Loucy (cell line): ENCODE measurements at regions not wholly inside any gene's neighbourhood (a gene's known extent, or its start where the extent isn't known, plus 50 kb on each side); places are given as distances from the start of the nearest gene placed in this dataset.

ENCODE experiments used
- H2AFZ ChIP-seq: fragments of 200-600 bp; sonication (generic); 2 replicates; pipeline ENCODE4 v1.6.0; 2016; ENCODE audit warnings: antibody characterized with exemption, mild to moderate bottlenecking, low read length, moderate library complexity
- H3F3A ChIP-seq: fragments of 200-600 bp; 2 replicates; pipeline ENCODE4 v1.6.0; 2016; ENCODE audit warnings: antibody characterized with exemption, low read depth, mild to moderate bottlenecking
- H3K27me3 ChIP-seq: fragments of 200-600 bp; sonication (generic); 2 replicates; pipeline ENCODE4 v1.6.1; 2014; ENCODE audit warnings: low read length, mild to moderate bottlenecking; ENCODE audit not compliant: insufficient read depth, poor library complexity, severe bottlenecking
- H3K36me3 ChIP-seq: fragments of 200-600 bp; sonication (generic); 2 replicates; pipeline ENCODE4 v1.6.1; 2016; ENCODE audit warnings: low read length; ENCODE audit not compliant: insufficient read depth
- H3K4me1 ChIP-seq: fragments of 200-600 bp; sonication (generic); 2 replicates; pipeline ENCODE4 v1.5.1; 2014; ENCODE audit warnings: low read length, mild to moderate bottlenecking; ENCODE audit not compliant: insufficient read depth, poor library complexity, severe bottlenecking
- H3K4me2 ChIP-seq: fragments of 200-600 bp; sonication (generic); 2 replicates; pipeline ENCODE4 v1.6.0; 2014; ENCODE audit warnings: antibody characterized with exemption, low read length, low read depth, mild to moderate bottlenecking; ENCODE audit not compliant: poor library complexity, severe bottlenecking
- H3K4me3 ChIP-seq: fragments of 200-600 bp; sonication (generic); 2 replicates; pipeline ENCODE4 v1.5.1; 2014; ENCODE audit warnings: low read length, mild to moderate bottlenecking, mixed read lengths; ENCODE audit not compliant: poor library complexity, severe bottlenecking
- H3K79me2 ChIP-seq: fragments of 200-600 bp; sonication (generic); 2 replicates; pipeline ENCODE4 v1.6.1; 2014; ENCODE audit warnings: low read length; ENCODE audit not compliant: insufficient read depth
- H3K9ac ChIP-seq: fragments of 200-600 bp; sonication (generic); 2 replicates; pipeline ENCODE4 v1.6.0; 2014; ENCODE audit warnings: mild to moderate bottlenecking, low read depth, low read length, moderate library complexity; ENCODE audit not compliant: poor library complexity, severe bottlenecking
- H3K9me2 ChIP-seq: fragments of 200-600 bp; sonication (generic); replicated peaks from 2 replicates; pipeline ENCODE4 v1.6.1; 2016; ENCODE audit warnings: low read depth, low read length, mixed read lengths
- H3K9me3 ChIP-seq: fragments of 200-600 bp; sonication (generic); 2 replicates; pipeline ENCODE4 v1.6.1; 2014; ENCODE audit warnings: mild to moderate bottlenecking, antibody characterized with exemption, low read length, low read depth; ENCODE audit not compliant: insufficient read depth
- H4K20me1 ChIP-seq: fragments of 200-600 bp; sonication (generic); 2 replicates; pipeline ENCODE4 v1.6.0; 2014; ENCODE audit warnings: antibody characterized with exemption, low read length, mild to moderate bottlenecking; ENCODE audit not compliant: insufficient read depth, poor library complexity, severe bottlenecking
- CTCF ChIP-seq: fragments of 200-600 bp; sonication (generic); conservative IDR thresholded peaks from 2 replicates; pipeline ENCODE4 v1.5.1; 2014; ENCODE audit warnings: mild to moderate bottlenecking, antibody characterized with exemption, low read length
- EZH2phosphoT487 ChIP-seq: fragments of 200-600 bp; IDR thresholded peaks from 2 replicates; pipeline ENCODE4 v1.6.1; 2018; ENCODE audit warnings: antibody characterized with exemption, mild to moderate bottlenecking, moderate library complexity, borderline replicate concordance

GRCh38 chr10:89079961-89080360, 89.4 kb downstream of the FAS start:
- no peaks in the 10 kb centered on the region for H3K36me3 ChIP-seq
- H3F3A ChIP-seq: no peaks in the 10 kb centered on the region
- peak overlapping the region; percentile 6 for H3K4me2 ChIP-seq
- no peaks in the 10 kb centered on the region for H3K9me3 ChIP-seq
- H3K4me3 ChIP-seq: no peak overlapping the region
- TF ChIP-seq CTCF: no peak
- TF ChIP-seq EZH2phosphoT487: no peak
- H4K20me1 ChIP-seq: no peaks in the 10 kb centered on the region
- H3K27me3 ChIP-seq: no peaks in the 10 kb centered on the region
- H3K4me1 ChIP-seq: peaks cover 17% of the 10 kb centered on the region
- H3K9ac ChIP-seq: no peak overlapping the region
- no peaks in the 10 kb centered on the region for H3K9me2 ChIP-seq
- H3K79me2 ChIP-seq: no peaks in the 10 kb centered on the region
- peak overlapping the region; percentile 80 for H2AFZ ChIP-seq

- Histone ChIP-seq H3F3A (no peaks in the 10 kb centered on the region), H3K4me1 (peaks cover 12% of the 10 kb centered on the region), H4K20me1 (no peaks in the 10 kb centered on the region), H3K9me3 (no peaks in the 10 kb centered on the region), H3K9ac (no peak overlapping the region), H3K27me3 (no peaks in the 10 kb centered on the region), H2AFZ (0 out of 2 replicates have a peak overlapping the region, but pooled peaks have one; percentile 31), H3K79me2 (no peaks in the 10 kb centered on the region), H3K4me2 (no peak overlapping the region), H3K36me3 (no peaks in the 10 kb centered on the region), H3K4me3 (no peak overlapping the region), H3K9me2 (no peaks in the 10 kb centered on the region)
- no peak for TF ChIP-seq EZH2phosphoT487
- TF ChIP-seq CTCF: no peak
Observed at GRCh38 chr10:89078724-89079672, 88.4 kb downstream of the FAS start.

GRCh38 chr10:89076120-89076519, 85.5 kb downstream of the FAS start:
- Histone ChIP-seq H2AFZ (no peak overlapping the region), H3K36me3 (no peaks in the 10 kb centered on the region), H3F3A (no peaks in the 10 kb centered on the region), H3K4me3 (no peak overlapping the region), H3K4me2 (no peak overlapping the region), H3K4me1 (peaks cover 12% of the 10 kb centered on the region), H3K27me3 (no peaks in the 10 kb centered on the region), H3K9me3 (no peaks in the 10 kb centered on the region), H3K9ac (no peak overlapping the region), H4K20me1 (no peaks in the 10 kb centered on the region), H3K9me2 (no peaks in the 10 kb centered on the region), H3K79me2 (no peaks in the 10 kb centered on the region)
- TF ChIP-seq EZH2phosphoT487 (no peak), CTCF (no peak)
